Ovary (tissue), 3 donors: ENCODE measurements at regions not wholly inside any gene's neighbourhood (a gene's known extent, or its start where the extent isn't known, plus 50 kb on each side); places are given as distances from the start of the nearest gene placed in this dataset.

ENCODE experiments used
- CTCF ChIP-seq, 3 donors: fragments of 450-650 bp in 2 of 3; fragments of 200-600 bp in 1 of 3; IDR thresholded peaks; one replicate each; pipeline versions ENCODE4 v1.5.1 to v1.8.0; 2016 to 2022; ENCODE audit warnings: antibody characterized with exemption in 3 of 3, mild to moderate bottlenecking in 1 of 3
- EP300 ChIP-seq: sonication (generic); formaldehyde crosslinking; IDR thresholded peaks from one replicate; pipeline ENCODE4 v1.6.1; 2017; ENCODE audit warnings: antibody characterized with exemption
- POLR2A ChIP-seq: fragments of 450-650 bp; IDR thresholded peaks from one replicate; pipeline ENCODE4 v1.6.1; 2017; ENCODE audit warnings: antibody characterized with exemption, mild to moderate bottlenecking, moderate library complexity
- donor health status: DM: no; HTN: no; CAD: no.

- TF ChIP-seq CTCF (IDR thresholded peaks at IDR 0.05) (no peak), POLR2A (no peak), EP300 (no peak)
These were observed 698.7 kb upstream of the ARGLU1 start for GRCh38 chr13:107266657-107267056.
